Natural killer cell (primary cell): ENCODE measurements at regions not wholly inside any gene's neighbourhood (a gene's known extent, or its start where the extent isn't known, plus 50 kb on each side); places are given as distances from the start of the nearest gene placed in this dataset.

ENCODE experiments used
- ATAC-seq, 3 donors: fragments of 150-1000 bp in 2 of 3; fragments of 200-7000 bp in 1 of 3; cut with Tn5 transposase; 1 replicate in 1 of 3; 2 replicates in 2 of 3; pipeline ENCODE4 v1.10.0; 2021; ENCODE audit warnings: mild to moderate bottlenecking in 2 of 3, moderate library complexity in 2 of 3
- DNase-seq, 2 donors: peaks; one replicate each; pipeline versions ENCODE4 v3.0.0 to v3.0.0-alpha.2; 2013 to 2021; ENCODE audit warnings: mixed read lengths in 1 of 2
- H3K27ac ChIP-seq: one replicate; pipeline ENCODE4 v1.5.1; 2013; ENCODE audit warnings: mild to moderate bottlenecking, low read length
- H3K27me3 ChIP-seq: one replicate; pipeline ENCODE4 v1.6.1; 2013; ENCODE audit warnings: low read length; ENCODE audit not compliant: control insufficient read depth, insufficient read depth
- H3K36me3 ChIP-seq: one replicate; pipeline ENCODE4 v1.6.1; 2013; ENCODE audit warnings: low read length; ENCODE audit not compliant: control insufficient read depth, insufficient read depth
- H3K4me1 ChIP-seq: one replicate; pipeline ENCODE4 v1.6.1; 2013; ENCODE audit warnings: low read length; ENCODE audit not compliant: control insufficient read depth, insufficient read depth
- H3K4me3 ChIP-seq: one replicate; pipeline ENCODE4 v1.5.1; 2013; ENCODE audit warnings: low read length
- H3K9me3 ChIP-seq: one replicate; pipeline ENCODE4 v1.6.1; 2013; ENCODE audit warnings: low read length; ENCODE audit not compliant: control insufficient read depth, insufficient read depth
- H3K27ac Mint-ChIP-seq, 2 donors: one replicate each; pipeline ENCODE4 v1.8.0; 2022; ENCODE audit warnings: mild to moderate bottlenecking in 2 of 2, mixed read lengths in 2 of 2, moderate library complexity in 1 of 2
- H3K27me3 Mint-ChIP-seq, 2 donors: one replicate each; pipeline ENCODE4 v1.8.0; 2022; ENCODE audit warnings: low read depth in 2 of 2, mixed read lengths in 2 of 2
- H3K36me3 Mint-ChIP-seq: one replicate; pipeline ENCODE4 v1.8.0; 2022; ENCODE audit warnings: mixed read lengths
- H3K4me1 Mint-ChIP-seq, 2 donors: one replicate each; pipeline ENCODE4 v1.8.0; 2022; ENCODE audit warnings: mixed read lengths in 2 of 2
- H3K4me3 Mint-ChIP-seq: one replicate; pipeline ENCODE4 v1.8.0; 2022; ENCODE audit warnings: mild to moderate bottlenecking, moderate library complexity, mixed read lengths
- H3K9me3 Mint-ChIP-seq, 2 donors: one replicate each; pipeline ENCODE4 v1.8.0; 2022; ENCODE audit warnings: mixed read lengths in 2 of 2
- WGBS: methylation state at CpG from one replicate; pipeline ENCODE4 v1.1.7; 2013; ENCODE audit warnings: missing lambda C conversion rate; ENCODE audit not compliant: insufficient coverage; 5-methylcytosine and 5-hydroxymethylcytosine counted together
- intact Hi-C: fragments of 100-400 bp; cut with micrococcal nuclease; formaldehyde crosslinking; loops from one replicate; pipeline ENCODE4 v1.14.2; 2022
- TF ChIP-seq, protein P1 (sequence below): fragments of 200-600 bp; IDR thresholded peaks from one replicate; pipeline ENCODE4 v1.8.0; 2022; ENCODE audit warnings: antibody characterized with exemption

DNA sequence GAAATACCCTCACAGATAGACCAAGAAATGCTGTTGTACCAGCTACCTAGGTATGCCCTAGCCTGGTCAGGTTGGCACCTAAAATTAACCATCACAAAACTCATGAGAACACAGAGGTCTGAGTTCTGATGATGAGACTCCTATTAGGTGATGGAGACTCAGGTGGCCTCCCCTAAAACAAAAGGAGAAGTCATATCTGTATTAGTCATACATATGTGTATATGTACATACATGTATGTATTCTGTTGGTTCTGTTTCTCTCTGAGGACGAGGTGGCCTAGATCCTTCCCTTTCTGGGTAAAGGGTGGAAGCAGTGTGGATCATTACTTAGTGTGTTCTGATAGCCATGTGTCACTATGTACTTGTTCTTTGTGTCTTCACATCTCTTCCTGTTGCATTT, 207.2 kb upstream of the PRSS1 start:
- TF ChIP-seq, protein P1, sequence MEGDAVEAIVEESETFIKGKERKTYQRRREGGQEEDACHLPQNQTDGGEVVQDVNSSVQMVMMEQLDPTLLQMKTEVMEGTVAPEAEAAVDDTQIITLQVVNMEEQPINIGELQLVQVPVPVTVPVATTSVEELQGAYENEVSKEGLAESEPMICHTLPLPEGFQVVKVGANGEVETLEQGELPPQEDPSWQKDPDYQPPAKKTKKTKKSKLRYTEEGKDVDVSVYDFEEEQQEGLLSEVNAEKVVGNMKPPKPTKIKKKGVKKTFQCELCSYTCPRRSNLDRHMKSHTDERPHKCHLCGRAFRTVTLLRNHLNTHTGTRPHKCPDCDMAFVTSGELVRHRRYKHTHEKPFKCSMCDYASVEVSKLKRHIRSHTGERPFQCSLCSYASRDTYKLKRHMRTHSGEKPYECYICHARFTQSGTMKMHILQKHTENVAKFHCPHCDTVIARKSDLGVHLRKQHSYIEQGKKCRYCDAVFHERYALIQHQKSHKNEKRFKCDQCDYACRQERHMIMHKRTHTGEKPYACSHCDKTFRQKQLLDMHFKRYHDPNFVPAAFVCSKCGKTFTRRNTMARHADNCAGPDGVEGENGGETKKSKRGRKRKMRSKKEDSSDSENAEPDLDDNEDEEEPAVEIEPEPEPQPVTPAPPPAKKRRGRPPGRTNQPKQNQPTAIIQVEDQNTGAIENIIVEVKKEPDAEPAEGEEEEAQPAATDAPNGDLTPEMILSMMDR, result no peak
- H3K36me3 Mint-ChIP-seq, result no peaks in the 10 kb centered on the region
- H3K9me3 ChIP-seq, result no peaks in the 10 kb centered on the region
- intact Hi-C loops, result no loop called here
- H3K4me3 ChIP-seq, result no peak overlapping the region
- no peak overlapping the region for H3K27ac Mint-ChIP-seq
- no peaks in the 10 kb centered on the region for H3K9me3 Mint-ChIP-seq
- no peak overlapping the region for H3K27ac ChIP-seq
- DNase-seq (no peak), ATAC-seq (no peak)
- H3K4me3 Mint-ChIP-seq, result no peak overlapping the region
- H3K4me1 Mint-ChIP-seq, result no peaks in the 10 kb centered on the region
- WGBS, result 60% methylated on average over 1 of the region's 1 CpG
- no peaks in the 10 kb centered on the region for H3K36me3 ChIP-seq
- H3K27me3 Mint-ChIP-seq, result no peaks in the 10 kb centered on the region
- H3K27me3 ChIP-seq, result no peaks in the 10 kb centered on the region
- no peaks in the 10 kb centered on the region for H3K4me1 ChIP-seq

DNA sequence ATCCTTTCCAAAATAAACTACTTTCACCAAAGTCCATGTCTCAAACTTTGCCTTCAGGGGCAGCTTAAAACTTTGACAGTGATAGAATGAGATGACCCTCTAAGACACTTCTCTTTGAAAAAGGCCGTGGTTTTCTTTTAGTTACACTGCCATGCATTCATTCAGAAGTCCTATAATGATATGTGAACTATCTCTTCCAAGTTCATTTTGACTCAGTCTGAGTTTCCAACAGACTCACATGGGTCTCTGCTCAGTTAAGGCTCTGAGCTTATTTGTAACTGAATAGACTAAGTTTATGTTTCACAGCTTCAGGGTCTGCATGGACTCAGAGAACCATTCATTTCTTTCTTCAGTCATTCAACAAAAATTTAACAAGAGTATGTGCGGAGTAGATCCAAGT, 208.9 kb upstream of the PRSS1 start:
- Histone ChIP-seq H3K36me3 (no peaks in the 10 kb centered on the region), H3K4me3 (no peak overlapping the region), H3K9me3 (no peaks in the 10 kb centered on the region), H3K27me3 (no peaks in the 10 kb centered on the region), H3K27ac (no peak overlapping the region), H3K4me1 (peaks cover 5% of the 10 kb centered on the region)
- DNase-seq, result no peak
- no peaks in the 10 kb centered on the region for H3K36me3 Mint-ChIP-seq
- H3K27ac Mint-ChIP-seq, result no peak overlapping the region
- H3K9me3 Mint-ChIP-seq, result no peaks in the 10 kb centered on the region
- peaks cover 2 to 6% of the 10 kb centered on the region in 2 donors for H3K4me1 Mint-ChIP-seq
- TF ChIP-seq, protein P1, result no peak
- 90% methylated on average over 2 of the region's 2 CpGs for WGBS
- ATAC-seq, result no peak
- no peak overlapping the region for H3K4me3 Mint-ChIP-seq
- intact Hi-C loops, result no loop called here
- no peaks in the 10 kb centered on the region for H3K27me3 Mint-ChIP-seq

DNA sequence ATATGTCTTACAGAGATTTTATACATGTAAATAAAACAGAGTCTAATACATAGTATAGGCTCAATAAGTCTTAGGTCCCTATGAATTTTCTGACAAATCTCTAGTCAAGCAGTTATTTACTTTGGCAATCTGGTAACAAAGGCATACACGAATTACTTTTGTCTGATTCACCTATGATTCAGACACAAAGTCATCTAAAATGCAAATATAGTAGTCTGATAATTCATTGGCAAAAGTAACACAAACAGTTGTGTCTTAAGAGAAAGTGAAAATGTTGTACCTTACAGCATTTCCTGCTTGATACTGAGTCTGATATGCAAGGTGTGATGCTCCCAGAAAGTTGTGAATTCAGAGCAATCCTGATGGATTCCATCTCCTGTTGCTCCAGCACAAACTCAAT, 209.4 kb upstream of the PRSS1 start:
- H3K36me3 Mint-ChIP-seq, result no peaks in the 10 kb centered on the region
- Histone ChIP-seq H3K4me3 (no peak overlapping the region), H3K4me1 (peaks cover 9% of the 10 kb centered on the region), H3K36me3 (no peaks in the 10 kb centered on the region), H3K27ac (no peak overlapping the region), H3K9me3 (no peaks in the 10 kb centered on the region), H3K27me3 (no peaks in the 10 kb centered on the region)
- no peak overlapping the region for H3K4me3 Mint-ChIP-seq
- TF ChIP-seq, protein P1, result no peak
- intact Hi-C loops, result no loop called here
- H3K9me3 Mint-ChIP-seq, result no peaks in the 10 kb centered on the region
- DNase-seq (no peak), ATAC-seq (no peak)
- peaks cover 6 to 11% of the 10 kb centered on the region in 2 donors for H3K4me1 Mint-ChIP-seq
- WGBS, result no CpG with 5 or more reads among the region's 1 CpG
- H3K27me3 Mint-ChIP-seq, result no peaks in the 10 kb centered on the region
- H3K27ac Mint-ChIP-seq, result no peak overlapping the region

DNA sequence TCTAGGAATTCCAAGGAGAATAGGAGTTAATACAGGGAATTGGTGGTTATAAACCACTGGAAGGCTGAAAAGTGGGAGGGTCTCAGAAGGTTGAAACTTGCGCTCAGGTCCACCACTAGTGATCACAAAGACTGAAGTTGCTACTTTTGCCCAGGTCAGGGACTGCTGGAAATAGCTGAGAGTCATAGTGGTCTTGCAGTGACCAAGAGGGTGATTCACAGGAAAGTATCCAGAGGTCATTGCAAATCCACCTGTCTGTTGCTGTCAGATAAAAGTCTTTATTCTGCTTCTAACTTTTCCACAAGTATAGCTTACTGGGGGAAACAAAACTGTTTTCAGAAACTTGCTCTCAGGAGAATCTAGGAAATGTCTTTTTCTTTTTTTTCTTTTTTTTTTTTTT, 211.5 kb upstream of the PRSS1 start:
- H3K36me3 ChIP-seq, result no peaks in the 10 kb centered on the region
- TF ChIP-seq, protein P1, result no peak
- Mint-ChIP-seq H3K27ac (no peak overlapping the region), H3K4me1 (peaks cover 7 to 12% of the 10 kb centered on the region in 2 donors), H3K27me3 (no peaks in the 10 kb centered on the region), H3K4me3 (no peak overlapping the region), H3K9me3 (no peaks in the 10 kb centered on the region), H3K36me3 (no peaks in the 10 kb centered on the region)
- no peaks in the 10 kb centered on the region for H3K9me3 ChIP-seq
- no peak for DNase-seq
- H3K4me1 ChIP-seq, result peaks cover 10% of the 10 kb centered on the region
- H3K4me3 ChIP-seq, result no peak overlapping the region
- ATAC-seq, result no peak
- WGBS, result 97% methylated on average over 1 of the region's 1 CpG
- no peak overlapping the region for H3K27ac ChIP-seq
- no peaks in the 10 kb centered on the region for H3K27me3 ChIP-seq
- intact Hi-C loops, result no loop called here
